ENCODE measurements at regions not wholly inside any gene's neighbourhood (a gene's known extent, or its start where the extent isn't known, plus 50 kb on each side); places are given as distances from the start of the nearest gene placed in this dataset.

DNA sequence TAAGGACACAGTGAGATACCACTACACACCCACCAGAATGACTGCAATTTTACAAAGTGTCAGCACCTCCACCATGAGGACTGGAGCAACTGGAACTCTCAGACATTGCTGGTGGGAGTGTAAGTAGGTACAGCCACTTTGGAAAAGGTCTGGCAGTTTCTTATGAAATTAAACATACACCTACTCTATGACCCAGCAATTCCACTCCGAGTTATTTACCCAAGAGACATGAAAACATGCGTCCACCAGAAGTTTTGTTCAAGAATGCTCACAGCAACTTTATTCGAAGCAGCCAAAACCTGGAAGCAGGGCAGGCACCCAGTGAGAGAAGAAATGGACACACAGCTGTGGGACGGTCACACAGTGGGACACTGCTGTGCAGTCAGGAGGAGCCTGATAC is 384.0 kb downstream of the SOX9 start:
- TF ChIP-seq BHLHE40 (IDR thresholded peaks at IDR 0.05; ENCODE audit: low read depth, low read length): no peak
- no peak for TF ChIP-seq HOXA7 (CRISPR knock-in tag; IDR thresholded peaks at IDR 0.05)
- TF ChIP-seq, protein P1, sequence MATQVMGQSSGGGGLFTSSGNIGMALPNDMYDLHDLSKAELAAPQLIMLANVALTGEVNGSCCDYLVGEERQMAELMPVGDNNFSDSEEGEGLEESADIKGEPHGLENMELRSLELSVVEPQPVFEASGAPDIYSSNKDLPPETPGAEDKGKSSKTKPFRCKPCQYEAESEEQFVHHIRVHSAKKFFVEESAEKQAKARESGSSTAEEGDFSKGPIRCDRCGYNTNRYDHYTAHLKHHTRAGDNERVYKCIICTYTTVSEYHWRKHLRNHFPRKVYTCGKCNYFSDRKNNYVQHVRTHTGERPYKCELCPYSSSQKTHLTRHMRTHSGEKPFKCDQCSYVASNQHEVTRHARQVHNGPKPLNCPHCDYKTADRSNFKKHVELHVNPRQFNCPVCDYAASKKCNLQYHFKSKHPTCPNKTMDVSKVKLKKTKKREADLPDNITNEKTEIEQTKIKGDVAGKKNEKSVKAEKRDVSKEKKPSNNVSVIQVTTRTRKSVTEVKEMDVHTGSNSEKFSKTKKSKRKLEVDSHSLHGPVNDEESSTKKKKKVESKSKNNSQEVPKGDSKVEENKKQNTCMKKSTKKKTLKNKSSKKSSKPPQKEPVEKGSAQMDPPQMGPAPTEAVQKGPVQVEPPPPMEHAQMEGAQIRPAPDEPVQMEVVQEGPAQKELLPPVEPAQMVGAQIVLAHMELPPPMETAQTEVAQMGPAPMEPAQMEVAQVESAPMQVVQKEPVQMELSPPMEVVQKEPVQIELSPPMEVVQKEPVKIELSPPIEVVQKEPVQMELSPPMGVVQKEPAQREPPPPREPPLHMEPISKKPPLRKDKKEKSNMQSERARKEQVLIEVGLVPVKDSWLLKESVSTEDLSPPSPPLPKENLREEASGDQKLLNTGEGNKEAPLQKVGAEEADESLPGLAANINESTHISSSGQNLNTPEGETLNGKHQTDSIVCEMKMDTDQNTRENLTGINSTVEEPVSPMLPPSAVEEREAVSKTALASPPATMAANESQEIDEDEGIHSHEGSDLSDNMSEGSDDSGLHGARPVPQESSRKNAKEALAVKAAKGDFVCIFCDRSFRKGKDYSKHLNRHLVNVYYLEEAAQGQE (IDR thresholded peaks at IDR 0.05): no peak
- no peak for TF ChIP-seq POLR2A (IDR thresholded peaks at IDR 0.05; ENCODE audit: low read length)
- TF ChIP-seq, protein P2, sequence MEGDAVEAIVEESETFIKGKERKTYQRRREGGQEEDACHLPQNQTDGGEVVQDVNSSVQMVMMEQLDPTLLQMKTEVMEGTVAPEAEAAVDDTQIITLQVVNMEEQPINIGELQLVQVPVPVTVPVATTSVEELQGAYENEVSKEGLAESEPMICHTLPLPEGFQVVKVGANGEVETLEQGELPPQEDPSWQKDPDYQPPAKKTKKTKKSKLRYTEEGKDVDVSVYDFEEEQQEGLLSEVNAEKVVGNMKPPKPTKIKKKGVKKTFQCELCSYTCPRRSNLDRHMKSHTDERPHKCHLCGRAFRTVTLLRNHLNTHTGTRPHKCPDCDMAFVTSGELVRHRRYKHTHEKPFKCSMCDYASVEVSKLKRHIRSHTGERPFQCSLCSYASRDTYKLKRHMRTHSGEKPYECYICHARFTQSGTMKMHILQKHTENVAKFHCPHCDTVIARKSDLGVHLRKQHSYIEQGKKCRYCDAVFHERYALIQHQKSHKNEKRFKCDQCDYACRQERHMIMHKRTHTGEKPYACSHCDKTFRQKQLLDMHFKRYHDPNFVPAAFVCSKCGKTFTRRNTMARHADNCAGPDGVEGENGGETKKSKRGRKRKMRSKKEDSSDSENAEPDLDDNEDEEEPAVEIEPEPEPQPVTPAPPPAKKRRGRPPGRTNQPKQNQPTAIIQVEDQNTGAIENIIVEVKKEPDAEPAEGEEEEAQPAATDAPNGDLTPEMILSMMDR (IDR thresholded peaks at IDR 0.05): no peak
